ENCODE measurements at regions not wholly inside any gene's neighbourhood (a gene's known extent, or its start where the extent isn't known, plus 50 kb on each side); places are given as distances from the start of the nearest gene placed in this dataset.

DNA sequence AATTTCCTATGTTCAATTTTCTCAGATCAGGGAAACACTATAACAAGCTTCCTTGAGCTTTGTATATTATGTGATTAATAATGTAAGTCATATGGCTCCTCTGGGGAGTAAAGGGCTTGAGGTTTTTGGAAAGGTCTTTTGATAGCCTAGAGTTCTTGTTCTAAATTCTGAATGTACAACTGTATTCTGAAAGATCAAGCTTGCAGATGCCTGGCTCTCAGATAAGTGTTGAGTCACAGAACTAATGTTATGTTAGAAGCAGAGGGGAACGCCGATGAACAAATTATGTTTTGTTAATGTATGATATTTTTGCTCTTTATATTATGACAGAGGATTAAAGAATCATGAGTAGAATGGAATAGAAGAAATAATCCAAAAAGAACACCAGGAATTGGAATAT is 170.1 kb downstream of the RPRM start:
- TF ChIP-seq TAF1 (IDR thresholded peaks at IDR 0.05; ENCODE audit: low read depth, low read length) (no peak), POLR2AphosphoS5 (IDR thresholded peaks at IDR 0.05; ENCODE audit: low read depth, low read length) (no peak), POLR2A (IDR thresholded peaks at IDR 0.05; ENCODE audit: low read depth, low read length) (no peak), SPI1 (IDR thresholded peaks at IDR 0.05; ENCODE audit: low read depth, low read length) (no peak), POU2F2 (IDR thresholded peaks at IDR 0.05; ENCODE audit: low read depth, low read length) (no peak)
